Mesenchymal stem cell (in vitro differentiated cells and primary cell): ENCODE measurements at regions not wholly inside any gene's neighbourhood (a gene's known extent, or its start where the extent isn't known, plus 50 kb on each side); places are given as distances from the start of the nearest gene placed in this dataset.
A peak's percentile ranks its signal among the peaks of the same experiment; 100 is the strongest.

Experiments used
- DNase-seq: peaks from one replicate; pipeline ENCODE4 v3.0.0-alpha.2; 2013
- H2AFZ ChIP-seq: one replicate; pipeline ENCODE4 v1.6.1; 2013; ENCODE audit warnings: low read depth, mild to moderate bottlenecking, control low read depth, inconsistent platforms, low read length, moderate library complexity
- H2AK5ac ChIP-seq: 2 replicates; pipeline ENCODE4 v1.6.1; 2013; ENCODE audit warnings: low read length, moderate library complexity, mild to moderate bottlenecking, inconsistent platforms; ENCODE audit not compliant: severe bottlenecking
- H2BK120ac ChIP-seq: one replicate; pipeline ENCODE4 v1.6.1; 2013; ENCODE audit warnings: low read depth, mild to moderate bottlenecking, inconsistent platforms, low read length, moderate library complexity
- H2BK12ac ChIP-seq, 2 experiments: one replicate each; pipeline ENCODE4 v1.6.1; 2013; ENCODE audit warnings: inconsistent platforms in 2 of 2, low read length in 2 of 2, mild to moderate bottlenecking in 2 of 2, moderate library complexity in 2 of 2, control low read depth in 1 of 2
- H2BK15ac ChIP-seq: one replicate; pipeline ENCODE4 v1.6.1; 2013; ENCODE audit warnings: mild to moderate bottlenecking, low read depth, inconsistent platforms; ENCODE audit not compliant: poor library complexity, severe bottlenecking
- H2BK5ac ChIP-seq: 2 replicates; pipeline ENCODE4 v1.6.1; 2013; ENCODE audit warnings: low read depth, mild to moderate bottlenecking, low read length, control low read depth, inconsistent platforms; ENCODE audit not compliant: poor library complexity, severe bottlenecking
- H3K14ac ChIP-seq, 2 experiments: one replicate each; pipeline ENCODE4 v1.6.1; 2013; ENCODE audit warnings: inconsistent platforms in 2 of 2, low read length in 2 of 2, control low read depth in 1 of 2, mild to moderate bottlenecking in 1 of 2, moderate library complexity in 1 of 2
- H3K18ac ChIP-seq, 2 experiments: one replicate each; pipeline ENCODE4 v1.6.1; 2013; ENCODE audit warnings: inconsistent platforms in 2 of 2, low read length in 2 of 2, control low read depth in 1 of 2, low read depth in 1 of 2, mild to moderate bottlenecking in 1 of 2
- H3K23ac ChIP-seq, 2 experiments: one replicate each; pipeline ENCODE4 v1.6.1; 2013; ENCODE audit warnings: inconsistent platforms in 2 of 2, low read length in 2 of 2, mild to moderate bottlenecking in 2 of 2, moderate library complexity in 2 of 2, control low read depth in 1 of 2
- H3K27ac ChIP-seq: 2 replicates; pipeline ENCODE4 v1.5.1; 2013; ENCODE audit warnings: mild to moderate bottlenecking, moderate library complexity, low read length, control low read depth, inconsistent platforms; ENCODE audit not compliant: poor library complexity, severe bottlenecking
- H3K27me3 ChIP-seq, 2 experiments: 2 replicates each; pipeline versions ENCODE4 v1.6.1 to v1.7.0; 2013; ENCODE audit warnings: low read length in 2 of 2, mild to moderate bottlenecking in 2 of 2, moderate library complexity in 2 of 2, control low read depth in 1 of 2, inconsistent platforms in 1 of 2; ENCODE audit not compliant: control insufficient read depth in 1 of 2, insufficient read depth in 1 of 2
- H3K36me3 ChIP-seq, 2 experiments: 2 replicates each; pipeline versions ENCODE4 v1.6.1 to v1.7.0; 2013; ENCODE audit warnings: low read length in 2 of 2, control low read depth in 1 of 2, inconsistent platforms in 1 of 2, low read depth in 1 of 2, mild to moderate bottlenecking in 1 of 2; ENCODE audit not compliant: insufficient read depth in 2 of 2, control insufficient read depth in 1 of 2
- H3K4ac ChIP-seq, 2 experiments: one replicate each; pipeline ENCODE4 v1.6.1; 2013; ENCODE audit warnings: inconsistent platforms in 2 of 2, low read length in 2 of 2, mild to moderate bottlenecking in 2 of 2, moderate library complexity in 2 of 2, control low read depth in 1 of 2, low read depth in 1 of 2
- H3K4me1 ChIP-seq: 2 replicates; pipeline ENCODE4 v1.6.1; 2013; ENCODE audit warnings: low read depth, low read length, control low read depth; ENCODE audit not compliant: control insufficient read depth, insufficient read depth
- H3K4me2 ChIP-seq: 2 replicates; pipeline ENCODE4 v1.6.1; 2013; ENCODE audit warnings: low read length, mild to moderate bottlenecking, inconsistent platforms; ENCODE audit not compliant: poor library complexity, severe bottlenecking
- H3K4me3 ChIP-seq, 2 experiments: 2 replicates each; pipeline versions ENCODE4 v1.5.1 to v1.7.0; 2013; ENCODE audit warnings: low read length in 2 of 2, mild to moderate bottlenecking in 2 of 2, control low read depth in 1 of 2, low read depth in 1 of 2; ENCODE audit not compliant: insufficient read depth in 1 of 2
- H3K79me1 ChIP-seq: replicated peaks from 2 replicates; pipeline ENCODE4 v1.6.1; 2013; ENCODE audit warnings: mild to moderate bottlenecking, control low read depth, low read length, inconsistent platforms; ENCODE audit not compliant: poor library complexity, severe bottlenecking
- H3K9ac ChIP-seq: 2 replicates; pipeline ENCODE4 v1.7.0; 2013; ENCODE audit warnings: mild to moderate bottlenecking, low read length, moderate library complexity
- H3K9me3 ChIP-seq: 2 replicates; pipeline ENCODE4 v1.7.0; 2013; ENCODE audit warnings: mild to moderate bottlenecking, low read length; ENCODE audit not compliant: control insufficient read depth
- H4K8ac ChIP-seq: one replicate; pipeline ENCODE4 v1.6.1; 2013; ENCODE audit warnings: inconsistent platforms, mild to moderate bottlenecking, low read length, moderate library complexity
- H4K91ac ChIP-seq: one replicate; pipeline ENCODE4 v1.6.1; 2013; ENCODE audit warnings: mild to moderate bottlenecking, low read length, inconsistent platforms
- WGBS: methylation state at CpG from one replicate; pipeline ENCODE4 v1.1.7; 2013; ENCODE audit warnings: mixed read lengths; 5-methylcytosine and 5-hydroxymethylcytosine counted together

- no peak overlapping the region for H3K27ac ChIP-seq
- WGBS: 60% methylated on average over 2 of the region's 6 CpGs
These were observed 126.6 kb downstream of the ASB9 start for GRCh38 chrX:15143050-15143824.

GRCh38 chrX:15142084-15142715 lies 127.7 kb downstream of the ASB9 start:
- no peaks in the 10 kb centered on the region for H3K4me1 ChIP-seq
- no peak overlapping the region for H4K91ac ChIP-seq
- H3K9me3 ChIP-seq: no peaks in the 10 kb centered on the region
- no peak overlapping the region for H2BK15ac ChIP-seq
- DNase-seq: peak; percentile 0
- H2BK120ac ChIP-seq: no peak overlapping the region
- H3K14ac ChIP-seq: no peak overlapping the region
- no peaks in the 10 kb centered on the region for H3K79me1 ChIP-seq
- no peak overlapping the region for H2BK12ac ChIP-seq
- H3K18ac ChIP-seq: no peak overlapping the region
- H2BK5ac ChIP-seq: no peak overlapping the region
- H3K27me3 ChIP-seq: peaks cover 0 to 10% of the 10 kb centered on the region in 2 experiments
- no peak overlapping the region for H3K9ac ChIP-seq
- no peak overlapping the region for H3K23ac ChIP-seq
- H4K8ac ChIP-seq: no peak overlapping the region
- H2AFZ ChIP-seq: no peak overlapping the region
- no peak overlapping the region for H3K4ac ChIP-seq
- no peak overlapping the region for H3K4me3 ChIP-seq
- no peaks in the 10 kb centered on the region for H3K36me3 ChIP-seq
- WGBS: 100% methylated on average over 5 of the region's 8 CpGs
- H3K4me2 ChIP-seq: no peak overlapping the region
- no peak overlapping the region for H3K27ac ChIP-seq
- H2AK5ac ChIP-seq: no peak overlapping the region

More at GRCh38 chrX:15143050-15143824, 126.6 kb downstream of the ASB9 start:
- Histone ChIP-seq H2AK5ac (no peak overlapping the region), H2BK15ac (no peak overlapping the region), H3K18ac (no peak overlapping the region), H4K91ac (no peak overlapping the region), H3K27me3 (peaks cover 0 to 11% of the 10 kb centered on the region in 2 experiments), H3K9me3 (no peaks in the 10 kb centered on the region), H2BK120ac (no peak overlapping the region), H3K36me3 (no peaks in the 10 kb centered on the region), H3K4me1 (no peaks in the 10 kb centered on the region), H3K4me3 (no peak overlapping the region), H4K8ac (no peak overlapping the region), H3K4ac (no peak overlapping the region), H2AFZ (no peak overlapping the region), H2BK5ac (no peak overlapping the region), H3K23ac (no peak overlapping the region), H2BK12ac (no peak overlapping the region), H3K9ac (no peak overlapping the region), H3K79me1 (no peaks in the 10 kb centered on the region), H3K4me2 (no peak overlapping the region), H3K14ac (no peak overlapping the region)
- DNase-seq: peak; percentile 22

GRCh38 chrX:15136795-15137194 lies 133.1 kb downstream of the ASB9 start:
- WGBS: no CpG with 5 or more reads among the region's 1 CpG
- Histone ChIP-seq H3K18ac (no peak overlapping the region), H3K4me1 (no peaks in the 10 kb centered on the region), H2BK12ac (no peak overlapping the region), H3K23ac (no peak overlapping the region), H4K8ac (no peak overlapping the region), H3K4ac (no peak overlapping the region), H3K79me1 (no peaks in the 10 kb centered on the region), H2BK120ac (no peak overlapping the region), H2BK5ac (no peak overlapping the region), H3K14ac (no peak overlapping the region), H3K4me3 (no peak overlapping the region), H3K27ac (no peak overlapping the region), H2AFZ (no peak overlapping the region), H2BK15ac (no peak overlapping the region), H3K9ac (no peak overlapping the region), H3K4me2 (no peak overlapping the region), H3K9me3 (no peaks in the 10 kb centered on the region), H4K91ac (no peak overlapping the region), H2AK5ac (no peak overlapping the region), H3K36me3 (no peaks in the 10 kb centered on the region), H3K27me3 (peaks cover 0 to 6% of the 10 kb centered on the region in 2 experiments)
- DNase-seq: no peak

GRCh38 chrX:15129412-15129811 lies 140.5 kb downstream of the ASB9 start:
- H3K14ac ChIP-seq: no peak overlapping the region
- no peak overlapping the region for H2BK120ac ChIP-seq
- no peak overlapping the region for H4K91ac ChIP-seq
- no peak overlapping the region for H3K9ac ChIP-seq
- H3K79me1 ChIP-seq: no peaks in the 10 kb centered on the region
- H3K4me3 ChIP-seq: no peak overlapping the region
- no peak for DNase-seq
- H3K27ac ChIP-seq: no peak overlapping the region
- no peak overlapping the region for H2AFZ ChIP-seq
- H2BK15ac ChIP-seq: no peak overlapping the region
- no peak overlapping the region for H4K8ac ChIP-seq
- no peaks in the 10 kb centered on the region for H3K36me3 ChIP-seq
- no peak overlapping the region for H3K23ac ChIP-seq
- H3K27me3 ChIP-seq: peaks cover 0 to 5% of the 10 kb centered on the region in 2 experiments
- H3K18ac ChIP-seq: no peak overlapping the region
- no peaks in the 10 kb centered on the region for H3K9me3 ChIP-seq
- no peaks in the 10 kb centered on the region for H3K4me1 ChIP-seq
- H2AK5ac ChIP-seq: no peak overlapping the region
- H3K4ac ChIP-seq: no peak overlapping the region
- H2BK5ac ChIP-seq: no peak overlapping the region
- H3K4me2 ChIP-seq: no peak overlapping the region
- H2BK12ac ChIP-seq: no peak overlapping the region
